SK-N-SH treated with all-trans-retinoic acid at 6 μM for 48 hours (cell line): ENCODE measurements at regions not wholly inside any gene's neighbourhood (a gene's known extent, or its start where the extent isn't known, plus 50 kb on each side); places are given as distances from the start of the nearest gene placed in this dataset.

Experiments
- ATAC-seq: fragments of 200-7000 bp; cut with Tn5 transposase; 3 replicates; pipeline ENCODE4 v1.9.1; 2020; ENCODE audit warnings: mild to moderate bottlenecking, moderate library complexity
- ARNTL ChIP-seq: fragments of 450-650 bp; formaldehyde crosslinking; IDR thresholded peaks from 2 replicates; pipeline ENCODE4 v1.5.0; 2020; ENCODE audit warnings: low read depth, mild to moderate bottlenecking, moderate library complexity, borderline replicate concordance
- CSDC2 ChIP-seq: fragments of 250-450 bp; sonication (Bioruptor Pico); IDR thresholded peaks from 2 replicates; pipeline ENCODE4 v1.5.0; 2020; ENCODE audit warnings: mild to moderate bottlenecking, moderate library complexity
- CSRNP3 ChIP-seq: fragments of 250-450 bp; sonication (Bioruptor Pico); IDR thresholded peaks from 2 replicates; pipeline ENCODE4 v1.5.1; 2021; ENCODE audit warnings: mild to moderate bottlenecking, moderate library complexity
- ESRRG ChIP-seq: fragments of 250-450 bp; sonication (Bioruptor Pico); IDR thresholded peaks from 2 replicates; pipeline ENCODE4 v1.6.1; 2021; ENCODE audit warnings: mild to moderate bottlenecking
- GLIS3 ChIP-seq: fragments of 250-450 bp; sonication (Bioruptor Pico); IDR thresholded peaks from 2 replicates; pipeline ENCODE4 v1.5.0; 2020; ENCODE audit warnings: mild to moderate bottlenecking, moderate library complexity
- ISL1 ChIP-seq: fragments of 250-450 bp; sonication (Bioruptor Pico); IDR thresholded peaks from 2 replicates; pipeline ENCODE4 v2.1.2; 2022; ENCODE audit warnings: mild to moderate bottlenecking, moderate library complexity
- OSR1 ChIP-seq: fragments of 250-450 bp; sonication (Bioruptor Pico); IDR thresholded peaks from 2 replicates; pipeline ENCODE4 v1.8.0; 2022; ENCODE audit warnings: moderate library complexity, mild to moderate bottlenecking, inconsistent platforms
- PATZ1 ChIP-seq: fragments of 250-450 bp; sonication (Bioruptor Pico); IDR thresholded peaks from 2 replicates; pipeline ENCODE4 v1.8.0; 2020; ENCODE audit warnings: mild to moderate bottlenecking, moderate library complexity, borderline replicate concordance
- PPARA ChIP-seq: fragments of 250-450 bp; sonication (Bioruptor Pico); IDR thresholded peaks from 2 replicates; pipeline ENCODE4 v1.5.0; 2020; ENCODE audit warnings: mild to moderate bottlenecking, borderline replicate concordance
- RARB ChIP-seq: fragments of 250-450 bp; sonication (Bioruptor Pico); IDR thresholded peaks from 2 replicates; pipeline ENCODE4 v1.8.0; 2021; ENCODE audit warnings: mild to moderate bottlenecking, moderate library complexity
- SNAI2 ChIP-seq: fragments of 250-450 bp; sonication (Bioruptor Pico); IDR thresholded peaks from 2 replicates; pipeline ENCODE4 v1.5.0; 2020; ENCODE audit warnings: mild to moderate bottlenecking, moderate library complexity
- TCF4 ChIP-seq: fragments of 250-450 bp; sonication (Bioruptor Pico); IDR thresholded peaks from 2 replicates; pipeline ENCODE4 v1.8.0; 2021; ENCODE audit warnings: mild to moderate bottlenecking, moderate library complexity, borderline replicate concordance
- TOX ChIP-seq: fragments of 250-450 bp; sonication (Bioruptor Pico); IDR thresholded peaks from 2 replicates; pipeline ENCODE4 v1.8.0; 2021; ENCODE audit warnings: mild to moderate bottlenecking, moderate library complexity, borderline replicate concordance
- ZC3H10 ChIP-seq: fragments of 250-450 bp; sonication (Bioruptor Pico); IDR thresholded peaks from 2 replicates; pipeline ENCODE4 v1.5.1; 2021; ENCODE audit warnings: mild to moderate bottlenecking, moderate library complexity
- ZFP3 ChIP-seq: fragments of 250-450 bp; sonication (Bioruptor Pico); IDR thresholded peaks from 2 replicates; pipeline ENCODE4 v1.5.0; 2020; ENCODE audit warnings: mild to moderate bottlenecking, moderate library complexity
- ZFP30 ChIP-seq: fragments of 450-650 bp; formaldehyde crosslinking; IDR thresholded peaks from 2 replicates; pipeline ENCODE4 v1.5.0; 2022; ENCODE audit warnings: mild to moderate bottlenecking, moderate library complexity
- ZNF70 ChIP-seq: fragments of 450-650 bp; formaldehyde crosslinking; IDR thresholded peaks from 2 replicates; pipeline ENCODE4 v1.5.0; 2020; ENCODE audit warnings: mild to moderate bottlenecking, moderate library complexity
- ZNF8 ChIP-seq: fragments of 450-650 bp; formaldehyde crosslinking; IDR thresholded peaks from 2 replicates; pipeline ENCODE4 v1.5.0; 2020; ENCODE audit warnings: mild to moderate bottlenecking, moderate library complexity
- TF ChIP-seq, protein P1 (sequence below): fragments of 250-450 bp; sonication (Bioruptor Pico); IDR thresholded peaks from 2 replicates; pipeline ENCODE4 v1.8.0; 2021; ENCODE audit warnings: low read depth, mild to moderate bottlenecking, moderate library complexity, borderline replicate concordance
- TF ChIP-seq, protein P2 (sequence below): fragments of 250-450 bp; sonication (Bioruptor Pico); IDR thresholded peaks from 2 replicates; pipeline ENCODE4 v1.5.0; 2020; ENCODE audit warnings: mild to moderate bottlenecking, moderate library complexity
- TF ChIP-seq, protein P3 (sequence below): fragments of 250-450 bp; sonication (Bioruptor Pico); IDR thresholded peaks from 2 replicates; pipeline ENCODE4 v1.5.1; 2020; ENCODE audit warnings: low read depth, mild to moderate bottlenecking, moderate library complexity

DNA sequence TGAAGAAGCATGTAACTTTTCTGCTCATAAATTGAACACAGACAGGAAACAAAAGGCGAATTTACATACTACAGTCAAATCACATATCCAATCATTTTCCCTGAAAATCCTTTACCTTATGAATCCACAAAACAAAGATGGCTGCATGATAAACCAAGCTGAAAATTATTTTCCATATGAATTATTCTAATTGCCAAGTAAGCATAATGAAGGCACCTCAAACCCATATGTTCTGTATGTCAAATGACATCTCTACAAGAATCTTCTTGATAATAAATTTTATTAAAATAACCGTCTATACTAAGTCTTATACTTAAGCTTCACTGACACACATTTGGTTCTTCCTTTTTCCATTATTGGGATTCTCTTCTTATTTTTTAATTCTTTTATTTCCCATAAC is 1242.6 kb downstream of the CNTNAP5 start:
- ATAC-seq: no peak
- TF ChIP-seq RARB: no peak
- TF ChIP-seq ISL1: no peak
- no peak for TF ChIP-seq OSR1 (CRISPR knock-in tag)
- no peak for TF ChIP-seq SNAI2 (CRISPR knock-in tag)
- TF ChIP-seq ZFP30 (CRISPR knock-in tag): no peak
- TF ChIP-seq TCF4 (CRISPR knock-in tag): no peak
- no peak for TF ChIP-seq ESRRG (CRISPR knock-in tag)
- TF ChIP-seq, protein P1, sequence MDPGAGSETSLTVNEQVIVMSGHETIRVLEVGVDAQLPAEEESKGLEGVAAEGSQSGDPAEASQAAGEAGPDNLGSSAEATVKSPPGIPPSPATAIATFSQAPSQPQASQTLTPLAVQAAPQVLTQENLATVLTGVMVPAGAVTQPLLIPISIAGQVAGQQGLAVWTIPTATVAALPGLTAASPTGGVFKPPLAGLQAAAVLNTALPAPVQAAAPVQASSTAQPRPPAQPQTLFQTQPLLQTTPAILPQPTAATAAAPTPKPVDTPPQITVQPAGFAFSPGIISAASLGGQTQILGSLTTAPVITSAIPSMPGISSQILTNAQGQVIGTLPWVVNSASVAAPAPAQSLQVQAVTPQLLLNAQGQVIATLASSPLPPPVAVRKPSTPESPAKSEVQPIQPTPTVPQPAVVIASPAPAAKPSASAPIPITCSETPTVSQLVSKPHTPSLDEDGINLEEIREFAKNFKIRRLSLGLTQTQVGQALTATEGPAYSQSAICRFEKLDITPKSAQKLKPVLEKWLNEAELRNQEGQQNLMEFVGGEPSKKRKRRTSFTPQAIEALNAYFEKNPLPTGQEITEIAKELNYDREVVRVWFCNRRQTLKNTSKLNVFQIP (CRISPR knock-in tag): no peak
- TF ChIP-seq ZNF70 (CRISPR knock-in tag): no peak
- TF ChIP-seq PATZ1 (CRISPR knock-in tag): no peak
- TF ChIP-seq ZC3H10: no peak
- no peak for TF ChIP-seq CSRNP3 (CRISPR knock-in tag)
- TF ChIP-seq ZNF8: no peak
- no peak for TF ChIP-seq TOX
- TF ChIP-seq ARNTL (CRISPR knock-in tag): no peak
- TF ChIP-seq, protein P2, sequence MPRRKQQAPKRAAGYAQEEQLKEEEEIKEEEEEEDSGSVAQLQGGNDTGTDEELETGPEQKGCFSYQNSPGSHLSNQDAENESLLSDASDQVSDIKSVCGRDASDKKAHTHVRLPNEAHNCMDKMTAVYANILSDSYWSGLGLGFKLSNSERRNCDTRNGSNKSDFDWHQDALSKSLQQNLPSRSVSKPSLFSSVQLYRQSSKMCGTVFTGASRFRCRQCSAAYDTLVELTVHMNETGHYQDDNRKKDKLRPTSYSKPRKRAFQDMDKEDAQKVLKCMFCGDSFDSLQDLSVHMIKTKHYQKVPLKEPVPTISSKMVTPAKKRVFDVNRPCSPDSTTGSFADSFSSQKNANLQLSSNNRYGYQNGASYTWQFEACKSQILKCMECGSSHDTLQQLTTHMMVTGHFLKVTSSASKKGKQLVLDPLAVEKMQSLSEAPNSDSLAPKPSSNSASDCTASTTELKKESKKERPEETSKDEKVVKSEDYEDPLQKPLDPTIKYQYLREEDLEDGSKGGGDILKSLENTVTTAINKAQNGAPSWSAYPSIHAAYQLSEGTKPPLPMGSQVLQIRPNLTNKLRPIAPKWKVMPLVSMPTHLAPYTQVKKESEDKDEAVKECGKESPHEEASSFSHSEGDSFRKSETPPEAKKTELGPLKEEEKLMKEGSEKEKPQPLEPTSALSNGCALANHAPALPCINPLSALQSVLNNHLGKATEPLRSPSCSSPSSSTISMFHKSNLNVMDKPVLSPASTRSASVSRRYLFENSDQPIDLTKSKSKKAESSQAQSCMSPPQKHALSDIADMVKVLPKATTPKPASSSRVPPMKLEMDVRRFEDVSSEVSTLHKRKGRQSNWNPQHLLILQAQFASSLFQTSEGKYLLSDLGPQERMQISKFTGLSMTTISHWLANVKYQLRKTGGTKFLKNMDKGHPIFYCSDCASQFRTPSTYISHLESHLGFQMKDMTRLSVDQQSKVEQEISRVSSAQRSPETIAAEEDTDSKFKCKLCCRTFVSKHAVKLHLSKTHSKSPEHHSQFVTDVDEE (CRISPR knock-in tag): no peak
- TF ChIP-seq CSDC2 (CRISPR knock-in tag): no peak
- no peak for TF ChIP-seq GLIS3 (CRISPR knock-in tag)
- TF ChIP-seq, protein P3, sequence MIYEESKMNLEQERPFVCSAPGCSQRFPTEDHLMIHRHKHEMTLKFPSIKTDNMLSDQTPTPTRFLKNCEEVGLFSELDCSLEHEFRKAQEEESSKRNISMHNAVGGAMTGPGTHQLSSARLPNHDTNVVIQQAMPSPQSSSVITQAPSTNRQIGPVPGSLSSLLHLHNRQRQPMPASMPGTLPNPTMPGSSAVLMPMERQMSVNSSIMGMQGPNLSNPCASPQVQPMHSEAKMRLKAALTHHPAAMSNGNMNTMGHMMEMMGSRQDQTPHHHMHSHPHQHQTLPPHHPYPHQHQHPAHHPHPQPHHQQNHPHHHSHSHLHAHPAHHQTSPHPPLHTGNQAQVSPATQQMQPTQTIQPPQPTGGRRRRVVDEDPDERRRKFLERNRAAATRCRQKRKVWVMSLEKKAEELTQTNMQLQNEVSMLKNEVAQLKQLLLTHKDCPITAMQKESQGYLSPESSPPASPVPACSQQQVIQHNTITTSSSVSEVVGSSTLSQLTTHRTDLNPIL: no peak
- TF ChIP-seq ZFP3 (CRISPR knock-in tag): no peak

- no peak for ATAC-seq
- TF ChIP-seq TCF4 (CRISPR knock-in tag) (no peak), GLIS3 (CRISPR knock-in tag) (no peak), RARB (no peak), PATZ1 (CRISPR knock-in tag) (no peak), ZNF70 (CRISPR knock-in tag) (no peak), ARNTL (CRISPR knock-in tag) (no peak), ZFP3 (CRISPR knock-in tag) (no peak), PPARA (CRISPR knock-in tag) (no peak), CSRNP3 (CRISPR knock-in tag) (no peak), TOX (no peak), ZNF8 (no peak), ZC3H10 (no peak), ISL1 (no peak)
- TF ChIP-seq, protein P1 (CRISPR knock-in tag): no peak
These were observed 1247.6 kb downstream of the CNTNAP5 start for GRCh38 chr2:125272651-125273050.
